ENCODE measurements at regions not wholly inside any gene's neighbourhood (a gene's known extent, or its start where the extent isn't known, plus 50 kb on each side); places are given as distances from the start of the nearest gene placed in this dataset.

DNA sequence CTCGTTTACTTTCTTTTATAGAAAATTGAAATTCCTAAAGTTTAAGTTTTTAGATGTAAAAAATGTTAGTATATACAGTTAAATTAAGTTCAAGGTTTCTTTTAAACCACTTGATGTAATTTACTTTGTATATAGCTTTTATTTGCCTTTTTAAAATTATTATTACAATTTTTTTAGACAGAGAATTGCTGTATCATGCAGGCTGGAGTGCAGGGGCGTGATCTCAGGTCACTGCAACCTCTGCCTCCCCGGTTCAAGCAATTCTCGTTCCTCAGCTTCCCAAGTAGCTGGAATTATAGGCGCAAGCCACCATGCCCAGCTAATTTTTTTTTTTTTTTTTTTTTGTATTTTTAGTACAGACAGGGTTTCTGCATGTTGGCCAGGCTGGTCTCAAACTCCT, 75.0 kb downstream of the KCNRG start:
- TF ChIP-seq, protein P1, sequence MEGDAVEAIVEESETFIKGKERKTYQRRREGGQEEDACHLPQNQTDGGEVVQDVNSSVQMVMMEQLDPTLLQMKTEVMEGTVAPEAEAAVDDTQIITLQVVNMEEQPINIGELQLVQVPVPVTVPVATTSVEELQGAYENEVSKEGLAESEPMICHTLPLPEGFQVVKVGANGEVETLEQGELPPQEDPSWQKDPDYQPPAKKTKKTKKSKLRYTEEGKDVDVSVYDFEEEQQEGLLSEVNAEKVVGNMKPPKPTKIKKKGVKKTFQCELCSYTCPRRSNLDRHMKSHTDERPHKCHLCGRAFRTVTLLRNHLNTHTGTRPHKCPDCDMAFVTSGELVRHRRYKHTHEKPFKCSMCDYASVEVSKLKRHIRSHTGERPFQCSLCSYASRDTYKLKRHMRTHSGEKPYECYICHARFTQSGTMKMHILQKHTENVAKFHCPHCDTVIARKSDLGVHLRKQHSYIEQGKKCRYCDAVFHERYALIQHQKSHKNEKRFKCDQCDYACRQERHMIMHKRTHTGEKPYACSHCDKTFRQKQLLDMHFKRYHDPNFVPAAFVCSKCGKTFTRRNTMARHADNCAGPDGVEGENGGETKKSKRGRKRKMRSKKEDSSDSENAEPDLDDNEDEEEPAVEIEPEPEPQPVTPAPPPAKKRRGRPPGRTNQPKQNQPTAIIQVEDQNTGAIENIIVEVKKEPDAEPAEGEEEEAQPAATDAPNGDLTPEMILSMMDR (IDR thresholded peaks at IDR 0.05 in 8 of 11, conservative IDR thresholded peaks at IDR 0.05 in 3 of 11): no peak
- TF ChIP-seq POLR2AphosphoS5 (IDR thresholded peaks at IDR 0.05) (no peak), POLR2A (IDR thresholded peaks at IDR 0.05) (no peak)
